Panc1 (cell line): ENCODE measurements at regions not wholly inside any gene's neighbourhood (a gene's known extent, or its start where the extent isn't known, plus 50 kb on each side); places are given as distances from the start of the nearest gene placed in this dataset.

ENCODE experiments used
- ATAC-seq: fragments of 200-7000 bp; cut with Tn5 transposase; 2 replicates; pipeline ENCODE4 v1.9.1; 2020; ENCODE audit warnings: mild to moderate bottlenecking, moderate library complexity
- BruUV-seq: library from RNA; stranded (reverse); fragments of 400-500 nt; replicated peaks from 2 replicates; lab custom pipeline; 2021; lab: Mats Ljungman, UMichigan
- CTCF ChIA-PET: fragments of 300-600 bp; sonication (Branson Sonifier 250); formaldehyde crosslinking; loops from one replicate; lab custom pipeline; 2022; ENCODE audit warnings: antibody characterized with exemption; lab: Charles Lee
- POLR2A ChIA-PET: fragments of 300-600 bp; sonication (Branson Sonifier 250); formaldehyde crosslinking; loops from one replicate; lab custom pipeline; 2022; ENCODE audit warnings: antibody characterized with exemption; lab: Charles Lee
- DNase-seq: peaks from one replicate; pipeline ENCODE4 v3.0.0-alpha.2; 2010; ENCODE audit warnings: low read depth, low spot score
- H3K27ac ChIP-seq: 2 replicates; pipeline ENCODE4 v1.5.1; 2011; ENCODE audit warnings: mild to moderate bottlenecking, low read length, inconsistent platforms
- H3K27me3 ChIP-seq: fragments of 200-500 bp; sonication (Bioruptor generic); 2 replicates; pipeline ENCODE4 v1.6.0; 2014; ENCODE audit warnings: low read length, inconsistent platforms; ENCODE audit not compliant: control insufficient read depth, insufficient read depth
- H3K36me3 ChIP-seq: fragments of 200-500 bp; sonication (Bioruptor generic); 2 replicates; pipeline ENCODE4 v1.5.1; 2014; ENCODE audit warnings: inconsistent platforms, mild to moderate bottlenecking, low read length, moderate library complexity; ENCODE audit not compliant: control insufficient read depth, insufficient read depth
- H3K4me1 ChIP-seq: 2 replicates; pipeline ENCODE4 v1.5.1; 2011; ENCODE audit warnings: inconsistent platforms, mild to moderate bottlenecking, low read length, moderate library complexity; ENCODE audit not compliant: control insufficient read depth, insufficient read depth
- H3K4me3 ChIP-seq, 2 experiments: 2 replicates each; pipeline ENCODE4 v1.5.1; 2011 to 2012; ENCODE audit warnings: low read depth in 2 of 2, low read length in 2 of 2, mild to moderate bottlenecking in 2 of 2, inconsistent platforms in 1 of 2, moderate library complexity in 1 of 2
- H3K9me3 ChIP-seq: fragments of 200-500 bp; sonication (Bioruptor generic); 2 replicates; pipeline ENCODE4 v1.5.1; 2014; ENCODE audit warnings: low read depth, mild to moderate bottlenecking, inconsistent platforms, low read length, moderate library complexity; ENCODE audit not compliant: control insufficient read depth, insufficient read depth
- POLR2AphosphoS5 ChIP-seq: IDR thresholded peaks from 2 replicates; pipeline ENCODE4 v1.6.1; 2012; ENCODE audit warnings: mild to moderate bottlenecking, low read depth, low read length, moderate library complexity
- REST ChIP-seq, 2 experiments: IDR thresholded peaks; 2 replicates each; pipeline ENCODE4 v1.6.1; 2011 to 2012; ENCODE audit warnings: low read depth in 2 of 2, control low read depth in 1 of 2, low read length in 1 of 2, mild to moderate bottlenecking in 1 of 2, moderate library complexity in 1 of 2; ENCODE audit not compliant: insufficient read depth in 1 of 2
- SIN3A ChIP-seq: IDR thresholded peaks from 2 replicates; pipeline ENCODE4 v1.6.1; 2012; ENCODE audit warnings: low read depth, mild to moderate bottlenecking, low read length, moderate library complexity, borderline replicate concordance; ENCODE audit not compliant: insufficient read depth
- TCF7L2 ChIP-seq: IDR thresholded peaks from 2 replicates; pipeline ENCODE4 v1.6.1; 2011; ENCODE audit warnings: mild to moderate bottlenecking, low read depth, low read length, inconsistent platforms
- in situ Hi-C: cut with HindIII; loops from 2 replicates; pipeline ENCODE4 v1.10.0; 2016; ENCODE audit warnings: low sequenced_read_pairs, low pct_unique_long_range_greater_than_20kb
- intact Hi-C: fragments of 100-400 bp; cut with micrococcal nuclease; formaldehyde crosslinking; loops from one replicate; pipeline ENCODE4 v1.10.0; 2022; ENCODE audit not compliant: unreplicated experiment
- TF ChIP-seq, protein P1 (sequence below): fragments of 450-650 bp; IDR thresholded peaks from 2 replicates; pipeline ENCODE4 v1.5.1; 2017; ENCODE audit warnings: mild to moderate bottlenecking

DNA sequence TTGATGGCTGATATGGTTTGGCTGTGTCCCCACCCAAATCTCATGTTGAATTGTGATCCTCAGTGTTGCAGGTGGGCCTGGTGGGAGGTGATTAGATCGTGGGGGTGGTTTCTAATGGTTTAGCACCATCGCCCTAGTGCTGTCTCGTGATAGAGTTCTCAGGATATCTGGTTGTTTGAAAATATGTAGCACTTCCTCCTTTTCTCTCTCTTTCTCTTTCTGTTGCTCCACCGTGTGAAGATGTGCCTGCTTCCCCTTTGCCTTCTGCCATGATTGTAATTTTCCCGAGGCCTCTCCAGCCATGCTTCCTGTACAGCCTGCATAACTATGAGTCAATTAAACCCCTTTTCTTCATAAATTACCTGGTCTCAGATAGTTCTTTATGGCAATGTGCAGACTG, 111.6 kb downstream of the SREK1 start:
- Histone ChIP-seq H3K36me3 (no peaks in the 10 kb centered on the region), H3K4me3 (no peak overlapping the region), H3K27ac (no peak overlapping the region), H3K4me1 (no peaks in the 10 kb centered on the region), H3K9me3 (no peaks in the 10 kb centered on the region), H3K27me3 (no peaks in the 10 kb centered on the region)
- BruUV-seq = no TSS peak
- in situ Hi-C loops (no loop called here), intact Hi-C loops (no loop called here)
- POLR2A ChIA-PET = no interaction called here
- TF ChIP-seq, protein P1, sequence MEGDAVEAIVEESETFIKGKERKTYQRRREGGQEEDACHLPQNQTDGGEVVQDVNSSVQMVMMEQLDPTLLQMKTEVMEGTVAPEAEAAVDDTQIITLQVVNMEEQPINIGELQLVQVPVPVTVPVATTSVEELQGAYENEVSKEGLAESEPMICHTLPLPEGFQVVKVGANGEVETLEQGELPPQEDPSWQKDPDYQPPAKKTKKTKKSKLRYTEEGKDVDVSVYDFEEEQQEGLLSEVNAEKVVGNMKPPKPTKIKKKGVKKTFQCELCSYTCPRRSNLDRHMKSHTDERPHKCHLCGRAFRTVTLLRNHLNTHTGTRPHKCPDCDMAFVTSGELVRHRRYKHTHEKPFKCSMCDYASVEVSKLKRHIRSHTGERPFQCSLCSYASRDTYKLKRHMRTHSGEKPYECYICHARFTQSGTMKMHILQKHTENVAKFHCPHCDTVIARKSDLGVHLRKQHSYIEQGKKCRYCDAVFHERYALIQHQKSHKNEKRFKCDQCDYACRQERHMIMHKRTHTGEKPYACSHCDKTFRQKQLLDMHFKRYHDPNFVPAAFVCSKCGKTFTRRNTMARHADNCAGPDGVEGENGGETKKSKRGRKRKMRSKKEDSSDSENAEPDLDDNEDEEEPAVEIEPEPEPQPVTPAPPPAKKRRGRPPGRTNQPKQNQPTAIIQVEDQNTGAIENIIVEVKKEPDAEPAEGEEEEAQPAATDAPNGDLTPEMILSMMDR = no peak
- TF ChIP-seq TCF7L2 = no peak
- TF ChIP-seq REST (IDR thresholded peaks at IDR 0.05; ENCODE audit: insufficient read depth in 1 of 2, low read depth in 2 of 2, low read length in 1 of 2) = no peak
- no peak for TF ChIP-seq POLR2AphosphoS5
- TF ChIP-seq SIN3A = no peak
- CTCF ChIA-PET = no interaction called here
- no peak for ATAC-seq
- no peak for DNase-seq

DNA sequence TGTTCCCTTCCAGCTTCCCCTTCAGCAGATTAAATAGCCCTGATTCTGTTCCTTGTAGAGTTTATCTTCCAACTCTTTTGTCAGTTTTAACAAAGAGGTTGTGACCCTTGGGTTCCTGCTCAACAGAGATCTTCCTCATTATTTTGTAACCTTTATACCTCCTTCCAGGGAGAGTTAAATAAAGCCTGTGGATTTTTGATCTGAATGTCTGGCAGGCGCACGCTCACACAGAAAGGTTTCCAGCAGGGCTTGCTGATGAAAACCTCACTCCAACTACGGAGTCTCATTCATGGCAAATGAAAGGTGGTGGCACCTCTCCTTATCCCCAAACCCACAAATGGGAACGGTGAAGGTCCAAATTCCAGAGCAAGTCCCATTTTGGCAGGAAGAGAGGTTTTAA, 129.0 kb downstream of the SREK1 start:
- DNase-seq (no peak), ATAC-seq (no peak)
- peaks cover 26% of the 10 kb centered on the region for H3K27me3 ChIP-seq
- intact Hi-C loops (no loop called here), in situ Hi-C loops (no loop called here)
- ChIA-PET CTCF (interaction anchor here (0.6 kb wide), 1 partner anchor 741 kb away, joined by 7 read pairs; no protein-coding TSS in a partner anchor), POLR2A (no interaction called here)
- H3K27ac ChIP-seq = no peak overlapping the region
- no peaks in the 10 kb centered on the region for H3K36me3 ChIP-seq
- no peaks in the 10 kb centered on the region for H3K4me1 ChIP-seq
- H3K4me3 ChIP-seq = no peak overlapping the region
- H3K9me3 ChIP-seq = no peaks in the 10 kb centered on the region
- no TSS peak for BruUV-seq
- no peak for TF ChIP-seq REST (IDR thresholded peaks at IDR 0.05; ENCODE audit: insufficient read depth in 1 of 2, low read depth in 2 of 2, low read length in 1 of 2)
- TF ChIP-seq, protein P1 = no peak
- TF ChIP-seq TCF7L2 = no peak
